DOHH2 (cell line): ENCODE measurements at regions not wholly inside any gene's neighbourhood (a gene's known extent, or its start where the extent isn't known, plus 50 kb on each side); places are given as distances from the start of the nearest gene placed in this dataset.

Experiments used
- H3F3A ChIP-seq: fragments of 200-600 bp; sonication (generic), shearing (Covaris generic); 2 replicates; pipeline ENCODE4 v1.6.0; 2016; ENCODE audit warnings: antibody characterized with exemption, mild to moderate bottlenecking; ENCODE audit not compliant: control insufficient read depth, insufficient read depth
- H3K27ac ChIP-seq: fragments of 200-600 bp; sonication (generic); 2 replicates; pipeline ENCODE4 v1.5.1; 2014; ENCODE audit warnings: low read depth, mild to moderate bottlenecking, low read length, moderate library complexity
- H3K27me3 ChIP-seq: fragments of 200-600 bp; sonication (generic); 2 replicates; pipeline ENCODE4 v1.6.1; 2014; ENCODE audit warnings: mild to moderate bottlenecking, low read length, mixed read lengths; ENCODE audit not compliant: control insufficient read depth
- H3K36me3 ChIP-seq: fragments of 200-600 bp; sonication (generic); 2 replicates; pipeline ENCODE4 v1.6.1; 2014; ENCODE audit warnings: mild to moderate bottlenecking, low read length, moderate library complexity, mixed read lengths; ENCODE audit not compliant: control insufficient read depth
- H3K4me1 ChIP-seq: fragments of 200-600 bp; sonication (generic); 2 replicates; pipeline ENCODE4 v1.6.1; 2014; ENCODE audit warnings: mild to moderate bottlenecking, low read length, mixed read lengths; ENCODE audit not compliant: control insufficient read depth
- H3K4me2 ChIP-seq: fragments of 200-600 bp; sonication (generic); 2 replicates; pipeline ENCODE4 v1.6.0; 2014; ENCODE audit warnings: mild to moderate bottlenecking, low read length, moderate library complexity
- H3K4me3 ChIP-seq: fragments of 200-600 bp; sonication (generic); 2 replicates; pipeline ENCODE4 v1.5.1; 2014; ENCODE audit warnings: mild to moderate bottlenecking, low read length, mixed read lengths
- H3K79me2 ChIP-seq: fragments of 200-600 bp; sonication (generic); 2 replicates; pipeline ENCODE4 v1.6.1; 2014; ENCODE audit warnings: mild to moderate bottlenecking, low read length, mixed read lengths; ENCODE audit not compliant: control insufficient read depth
- H3K9me2 ChIP-seq: fragments of 200-600 bp; sonication (generic); replicated peaks from 2 replicates; pipeline ENCODE4 v1.6.1; 2014; ENCODE audit warnings: mild to moderate bottlenecking, low read length, mixed read lengths; ENCODE audit not compliant: control insufficient read depth
- H3K9me3 ChIP-seq: fragments of 200-600 bp; sonication (generic); 2 replicates; pipeline ENCODE4 v1.6.1; 2014; ENCODE audit warnings: antibody characterized with exemption, low read length, mixed read lengths; ENCODE audit not compliant: control insufficient read depth, insufficient read depth
- H4K20me1 ChIP-seq: fragments of 200-600 bp; sonication (generic); 2 replicates; pipeline ENCODE4 v1.6.0; 2014; ENCODE audit warnings: low read depth, mild to moderate bottlenecking, antibody characterized with exemption, low read length, moderate library complexity; ENCODE audit not compliant: control insufficient read depth, insufficient read depth
- EZH2phosphoT487 ChIP-seq: fragments of 200-600 bp; sonication (generic); IDR thresholded peaks from 2 replicates; pipeline ENCODE4 v1.6.1; 2017; ENCODE audit warnings: borderline replicate concordance, mild to moderate bottlenecking, antibody characterized with exemption, low read length, moderate library complexity, mixed read lengths
- TF ChIP-seq, protein P1 (sequence below): fragments of 200-600 bp; sonication (generic); IDR thresholded peaks from one replicate; pipeline ENCODE4 v1.5.1; 2014; ENCODE audit warnings: antibody characterized with exemption, mild to moderate bottlenecking, low read depth, low read length; ENCODE audit not compliant: poor library complexity, severe bottlenecking

- Histone ChIP-seq H3K9me2 (no peaks in the 10 kb centered on the region), H3K27me3 (no peaks in the 10 kb centered on the region), H3K4me2 (no peak overlapping the region), H3K4me1 (peaks cover 8% of the 10 kb centered on the region), H3K36me3 (no peaks in the 10 kb centered on the region), H3K27ac (no peak overlapping the region), H3F3A (no peaks in the 10 kb centered on the region), H3K79me2 (no peaks in the 10 kb centered on the region), H4K20me1 (no peaks in the 10 kb centered on the region), H3K9me3 (peaks cover 10% of the 10 kb centered on the region; the same call in 1 of the 2 replicates), H3K4me3 (no peak overlapping the region)
- no peak for TF ChIP-seq EZH2phosphoT487
- TF ChIP-seq, protein P1, sequence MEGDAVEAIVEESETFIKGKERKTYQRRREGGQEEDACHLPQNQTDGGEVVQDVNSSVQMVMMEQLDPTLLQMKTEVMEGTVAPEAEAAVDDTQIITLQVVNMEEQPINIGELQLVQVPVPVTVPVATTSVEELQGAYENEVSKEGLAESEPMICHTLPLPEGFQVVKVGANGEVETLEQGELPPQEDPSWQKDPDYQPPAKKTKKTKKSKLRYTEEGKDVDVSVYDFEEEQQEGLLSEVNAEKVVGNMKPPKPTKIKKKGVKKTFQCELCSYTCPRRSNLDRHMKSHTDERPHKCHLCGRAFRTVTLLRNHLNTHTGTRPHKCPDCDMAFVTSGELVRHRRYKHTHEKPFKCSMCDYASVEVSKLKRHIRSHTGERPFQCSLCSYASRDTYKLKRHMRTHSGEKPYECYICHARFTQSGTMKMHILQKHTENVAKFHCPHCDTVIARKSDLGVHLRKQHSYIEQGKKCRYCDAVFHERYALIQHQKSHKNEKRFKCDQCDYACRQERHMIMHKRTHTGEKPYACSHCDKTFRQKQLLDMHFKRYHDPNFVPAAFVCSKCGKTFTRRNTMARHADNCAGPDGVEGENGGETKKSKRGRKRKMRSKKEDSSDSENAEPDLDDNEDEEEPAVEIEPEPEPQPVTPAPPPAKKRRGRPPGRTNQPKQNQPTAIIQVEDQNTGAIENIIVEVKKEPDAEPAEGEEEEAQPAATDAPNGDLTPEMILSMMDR, result no peak
These were observed 734.4 kb upstream of the ZEB2 start for GRCh38 chr2:145254291-145254690.

- no peaks in the 10 kb centered on the region for H3F3A ChIP-seq
- H4K20me1 ChIP-seq, result no peaks in the 10 kb centered on the region
- TF ChIP-seq, protein P1, result no peak
- no peak for TF ChIP-seq EZH2phosphoT487
- H3K79me2 ChIP-seq, result no peaks in the 10 kb centered on the region
- H3K4me3 ChIP-seq, result no peak overlapping the region
- H3K27ac ChIP-seq, result no peak overlapping the region
- peaks cover 8% of the 10 kb centered on the region for H3K4me1 ChIP-seq
- H3K9me3 ChIP-seq, result peaks cover 13% of the 10 kb centered on the region; the same call in 1 of the 2 replicates
- H3K27me3 ChIP-seq, result no peaks in the 10 kb centered on the region
- no peaks in the 10 kb centered on the region for H3K9me2 ChIP-seq
- H3K4me2 ChIP-seq, result no peak overlapping the region
- no peaks in the 10 kb centered on the region for H3K36me3 ChIP-seq
These were observed 733.6 kb upstream of the ZEB2 start for GRCh38 chr2:145253492-145253891.

GRCh38 chr2:145245268-145245870 is 725.5 kb upstream of the ZEB2 start:
- no peak overlapping the region for H3K4me2 ChIP-seq
- H4K20me1 ChIP-seq, result no peaks in the 10 kb centered on the region
- H3K9me2 ChIP-seq, result no peaks in the 10 kb centered on the region
- no peaks in the 10 kb centered on the region for H3F3A ChIP-seq
- H3K4me3 ChIP-seq, result no peak overlapping the region
- 0 out of 2 replicates have a peak, but pooled peaks cover 6% of the 10 kb centered on the region for H3K9me3 ChIP-seq
- no peaks in the 10 kb centered on the region for H3K79me2 ChIP-seq
- H3K27me3 ChIP-seq, result no peaks in the 10 kb centered on the region
- no peaks in the 10 kb centered on the region for H3K4me1 ChIP-seq
- TF ChIP-seq, protein P1, result no peak
- no peak for TF ChIP-seq EZH2phosphoT487
- H3K27ac ChIP-seq, result no peak overlapping the region
- H3K36me3 ChIP-seq, result no peaks in the 10 kb centered on the region
